ENCODE measurements at regions not wholly inside any gene's neighbourhood (a gene's known extent, or its start where the extent isn't known, plus 50 kb on each side); places are given as distances from the start of the nearest gene placed in this dataset.

DNA sequence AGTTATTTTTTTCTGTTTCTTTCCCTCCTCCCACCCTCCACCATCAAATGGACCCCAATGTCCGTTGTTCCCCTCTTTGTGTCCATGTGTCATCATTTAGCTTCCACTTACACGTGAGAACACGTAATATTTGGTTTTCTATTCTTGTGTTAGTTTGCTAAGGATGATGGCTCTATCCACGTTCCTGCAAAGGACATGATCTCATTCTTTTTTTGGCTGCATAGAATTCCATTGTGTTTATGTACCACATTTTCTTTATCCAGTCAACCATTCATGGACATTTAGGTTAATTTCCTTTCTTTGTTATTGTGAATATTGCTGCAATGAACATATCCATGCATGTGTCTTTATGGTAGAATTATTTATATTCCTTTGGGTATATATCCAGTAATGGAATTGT lies 91.3 kb upstream of the TNP1 start:
- TF ChIP-seq FOXM1 (IDR thresholded peaks at IDR 0.05; ENCODE audit: low read depth) (no peak), EP300 (IDR thresholded peaks at IDR 0.05; ENCODE audit: borderline replicate concordance in 1 of 2, low read depth in 1 of 2, low read length in 1 of 2) (no peak), GABPA (IDR thresholded peaks at IDR 0.05; ENCODE audit: low read depth) (no peak), NRF1 (IDR thresholded peaks at IDR 0.05; ENCODE audit: low read depth, low read length) (no peak), CTCF (IDR thresholded peaks at IDR 0.05) (no peak), ELF1 (IDR thresholded peaks at IDR 0.05) (no peak), POLR2AphosphoS5 (IDR thresholded peaks at IDR 0.05; ENCODE audit: low read depth, low read length) (no peak), CHD2 (IDR thresholded peaks at IDR 0.05; ENCODE audit: low read length, partially characterized antibody) (no peak), EZH2phosphoT487 (IDR thresholded peaks at IDR 0.05; ENCODE audit: borderline replicate concordance, low read depth) (no peak), SIN3A (IDR thresholded peaks at IDR 0.05; ENCODE audit: borderline replicate concordance, low read depth, low read length) (no peak), YY1 (IDR thresholded peaks at IDR 0.05; ENCODE audit: low read depth) (no peak), REST (IDR thresholded peaks at IDR 0.05; ENCODE audit: low read depth, low read length) (no peak), GATA2 (CRISPR knock-in tag; IDR thresholded peaks at IDR 0.05) (no peak)
- TF ChIP-seq, protein P1, sequence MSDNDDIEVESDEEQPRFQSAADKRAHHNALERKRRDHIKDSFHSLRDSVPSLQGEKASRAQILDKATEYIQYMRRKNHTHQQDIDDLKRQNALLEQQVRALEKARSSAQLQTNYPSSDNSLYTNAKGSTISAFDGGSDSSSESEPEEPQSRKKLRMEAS (IDR thresholded peaks at IDR 0.05; ENCODE audit: low read depth), result no peak
